ENCODE measurements at regions not wholly inside any gene's neighbourhood (a gene's known extent, or its start where the extent isn't known, plus 50 kb on each side); places are given as distances from the start of the nearest gene placed in this dataset.

GRCh38 chr4:96260064-96260682 is 420.3 kb downstream of the PDHA2 start:
- no peak for TF ChIP-seq CTCF (IDR thresholded peaks at IDR 0.05; ENCODE audit: low read depth, low read length, missing input control)
- no peak for TF ChIP-seq MAX (IDR thresholded peaks at IDR 0.05)
- no peak for TF ChIP-seq SP1 (IDR thresholded peaks at IDR 0.05)
- TF ChIP-seq RAD21 (IDR thresholded peaks at IDR 0.05): no peak
- no peak for TF ChIP-seq REST (IDR thresholded peaks at IDR 0.05)
- TF ChIP-seq YY1 (IDR thresholded peaks at IDR 0.05): no peak
- no peak for TF ChIP-seq RXRA (IDR thresholded peaks at IDR 0.05)
- no peak for TF ChIP-seq TAF1 (conservative IDR thresholded peaks at IDR 0.05)
- no peak for TF ChIP-seq ZBTB33 (IDR thresholded peaks at IDR 0.05)
- no peak for TF ChIP-seq JUND (IDR thresholded peaks at IDR 0.05)
- no peak for TF ChIP-seq EGR1 (IDR thresholded peaks at IDR 0.05; ENCODE audit: low read depth in 2 of 2)

All from liver (tissue), 3 donors.